Effector memory CD4-positive, alpha-beta T cell (primary cell): ENCODE measurements at regions not wholly inside any gene's neighbourhood (a gene's known extent, or its start where the extent isn't known, plus 50 kb on each side); places are given as distances from the start of the nearest gene placed in this dataset.
"Not testable (repeated sequence)": the region's sequence is repeated elsewhere in the genome, so short reads cannot be mapped to it uniquely, and the experiment has no call there.

Source experiments
- DNase-seq, 3 donors: peaks; one replicate each; pipeline ENCODE4 v3.0.0-alpha.2; 2020
- H3K27ac ChIP-seq: 2 replicates; pipeline ENCODE4 v1.7.0; 2013; ENCODE audit warnings: mild to moderate bottlenecking, low read length, moderate library complexity; ENCODE audit not compliant: insufficient read depth, poor library complexity, severe bottlenecking
- H3K27me3 ChIP-seq: replicated peaks from 2 replicates; pipeline ENCODE4 v1.7.0; 2013; ENCODE audit warnings: mild to moderate bottlenecking, low read length; ENCODE audit not compliant: insufficient read depth, control insufficient read depth, poor library complexity, severe bottlenecking
- H3K36me3 ChIP-seq: 2 replicates; pipeline ENCODE4 v1.7.0; 2013; ENCODE audit warnings: mild to moderate bottlenecking, low read length, moderate library complexity; ENCODE audit not compliant: control insufficient read depth, insufficient read depth
- H3K4me1 ChIP-seq: 2 replicates; pipeline ENCODE4 v1.7.0; 2013; ENCODE audit warnings: low read length, mild to moderate bottlenecking; ENCODE audit not compliant: control insufficient read depth, insufficient read depth, poor library complexity, severe bottlenecking
- H3K4me3 ChIP-seq: 2 replicates; pipeline ENCODE4 v1.7.0; 2013; ENCODE audit warnings: low read length, low read depth, mild to moderate bottlenecking; ENCODE audit not compliant: insufficient read depth, poor library complexity, severe bottlenecking
- H3K9me3 ChIP-seq: 2 replicates; pipeline ENCODE4 v1.7.0; 2013; ENCODE audit warnings: mild to moderate bottlenecking, low read length, moderate library complexity; ENCODE audit not compliant: control insufficient read depth

DNA sequence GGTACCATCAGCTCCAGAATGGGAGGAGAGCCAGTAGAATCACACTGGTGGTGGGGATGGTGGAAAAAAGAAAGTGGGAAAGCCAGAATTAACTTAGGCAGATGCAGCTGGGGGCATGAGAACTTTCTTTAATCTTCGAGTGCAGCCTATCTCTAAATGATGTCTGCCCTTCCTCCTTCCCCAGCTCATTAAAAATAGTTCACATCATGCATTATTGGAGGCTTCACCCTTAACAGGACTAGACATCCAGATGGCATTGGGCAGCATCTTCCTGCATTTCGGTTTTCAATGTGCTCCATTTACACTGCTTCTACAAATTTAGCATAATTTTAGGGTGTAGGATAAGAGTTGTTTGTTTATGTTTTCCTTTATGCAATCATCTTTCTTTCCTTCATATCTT, 272.8 kb downstream of the COG6 start:
- no peaks in the 10 kb centered on the region for H3K9me3 ChIP-seq
- H3K27me3 ChIP-seq = no peaks in the 10 kb centered on the region
- H3K27ac ChIP-seq = no peak overlapping the region
- no peak for DNase-seq
- H3K4me3 ChIP-seq = no peak overlapping the region
- no peaks in the 10 kb centered on the region for H3K4me1 ChIP-seq
- H3K36me3 ChIP-seq = no peaks in the 10 kb centered on the region

GRCh38 chr13:39929583-39929982, 274.1 kb downstream of the COG6 start:
- H3K27ac ChIP-seq = no peak overlapping the region
- no peak for DNase-seq
- no peaks in the 10 kb centered on the region for H3K27me3 ChIP-seq
- H3K36me3 ChIP-seq = no peaks in the 10 kb centered on the region
- no peak overlapping the region for H3K4me3 ChIP-seq
- H3K4me1 ChIP-seq = no peaks in the 10 kb centered on the region
- no peaks in the 10 kb centered on the region for H3K9me3 ChIP-seq

DNA sequence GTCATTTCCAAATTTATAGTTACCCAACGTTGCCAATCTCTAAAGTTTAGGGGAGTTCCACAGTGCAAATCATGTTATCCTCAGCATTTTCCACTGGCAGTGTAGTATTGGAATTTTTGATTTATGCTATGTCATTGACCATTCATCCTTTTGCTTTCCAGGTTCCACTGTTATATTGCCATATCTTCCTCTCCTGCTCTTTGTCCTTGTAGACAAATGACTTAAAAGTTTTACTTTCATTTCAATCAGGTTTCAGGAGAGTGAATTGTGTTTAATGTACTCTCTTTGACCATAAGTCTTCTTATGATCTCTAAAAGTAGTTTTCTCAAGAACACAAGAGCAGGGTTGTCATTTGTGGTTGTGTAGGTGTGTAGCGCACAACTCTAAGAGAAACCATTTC, 274.6 kb downstream of the COG6 start:
- no peak overlapping the region for H3K4me3 ChIP-seq
- no peaks in the 10 kb centered on the region for H3K4me1 ChIP-seq
- H3K9me3 ChIP-seq = no peaks in the 10 kb centered on the region
- no peak overlapping the region for H3K27ac ChIP-seq
- no peaks in the 10 kb centered on the region for H3K36me3 ChIP-seq
- H3K27me3 ChIP-seq = no peaks in the 10 kb centered on the region
- no peak for DNase-seq

DNA sequence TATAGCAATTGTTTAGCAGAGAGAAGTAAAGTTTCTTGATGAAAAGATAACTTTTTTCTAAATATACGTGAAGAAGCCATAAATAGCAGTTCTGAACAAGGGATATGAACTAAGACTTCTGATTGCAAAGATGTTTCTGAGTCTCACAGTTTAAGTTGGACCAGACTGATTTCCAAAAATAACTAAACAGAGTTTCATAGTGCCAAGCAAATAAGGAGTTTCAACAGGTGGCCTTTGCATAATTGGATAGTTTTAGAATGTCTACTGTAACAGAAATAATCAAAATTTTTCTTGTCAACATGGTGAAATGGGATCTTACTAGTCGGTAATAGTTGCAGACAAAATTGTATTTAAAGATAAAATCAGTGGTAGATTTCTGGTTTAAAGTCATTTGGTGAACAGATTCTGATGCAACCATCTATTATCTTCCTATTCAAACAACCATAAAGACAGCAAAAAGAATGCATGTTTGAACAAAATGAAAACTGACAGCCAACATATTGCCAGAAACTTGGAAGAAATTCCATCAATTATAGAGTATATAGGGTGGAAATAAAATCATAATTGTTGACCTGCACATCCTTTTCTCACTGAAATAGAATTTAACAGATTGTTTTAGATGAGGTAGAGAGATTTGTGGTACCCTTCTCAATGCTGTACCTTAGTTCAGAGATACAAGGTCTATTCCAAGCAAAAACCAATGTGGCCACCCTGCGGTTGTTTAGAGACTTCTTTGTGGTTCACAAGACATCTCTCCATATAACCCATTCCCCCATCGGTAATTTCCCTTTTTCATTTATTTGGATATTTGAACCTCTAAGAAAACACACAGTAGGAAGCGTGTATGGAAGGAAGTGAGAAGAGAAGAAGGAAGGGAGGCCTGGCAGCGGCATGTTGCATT, 275.3 kb downstream of the COG6 start:
- Histone ChIP-seq H3K27ac (no peak overlapping the region), H3K9me3 (no peaks in the 10 kb centered on the region), H3K27me3 (no peaks in the 10 kb centered on the region), H3K4me1 (no peaks in the 10 kb centered on the region), H3K36me3 (no peaks in the 10 kb centered on the region), H3K4me3 (no peak overlapping the region)
- no peak for DNase-seq

GRCh38 chr13:39931505-39931904, 276.0 kb downstream of the COG6 start:
- no peaks in the 10 kb centered on the region for H3K27me3 ChIP-seq
- DNase-seq = no peak
- H3K4me3 ChIP-seq = no peak overlapping the region
- H3K9me3 ChIP-seq = no peaks in the 10 kb centered on the region
- H3K27ac ChIP-seq = no peak overlapping the region
- H3K36me3 ChIP-seq = no peaks in the 10 kb centered on the region
- no peaks in the 10 kb centered on the region for H3K4me1 ChIP-seq

DNA sequence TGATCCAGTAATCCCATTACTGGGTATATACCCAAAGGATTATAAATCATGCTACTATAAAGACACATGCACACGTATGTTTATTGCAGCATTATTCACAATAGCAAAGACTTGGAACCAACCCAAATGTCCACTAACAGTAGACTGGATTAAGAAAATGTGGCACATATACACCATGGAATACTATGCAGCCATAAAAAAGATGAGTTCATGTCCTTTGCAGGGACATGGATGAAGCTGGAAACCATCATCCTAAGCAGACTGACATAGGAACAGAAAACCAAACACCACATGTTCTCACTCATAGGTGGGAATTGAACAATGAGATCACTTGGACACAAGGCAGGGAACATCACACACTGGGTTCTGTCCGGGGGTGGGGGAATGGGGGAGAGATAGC, 277.1 kb downstream of the COG6 start:
- not testable (repeated sequence) for H3K27me3 ChIP-seq, H3K9me3 ChIP-seq, H3K4me3 ChIP-seq, DNase-seq, H3K4me1 ChIP-seq, H3K36me3 ChIP-seq, H3K27ac ChIP-seq

DNA sequence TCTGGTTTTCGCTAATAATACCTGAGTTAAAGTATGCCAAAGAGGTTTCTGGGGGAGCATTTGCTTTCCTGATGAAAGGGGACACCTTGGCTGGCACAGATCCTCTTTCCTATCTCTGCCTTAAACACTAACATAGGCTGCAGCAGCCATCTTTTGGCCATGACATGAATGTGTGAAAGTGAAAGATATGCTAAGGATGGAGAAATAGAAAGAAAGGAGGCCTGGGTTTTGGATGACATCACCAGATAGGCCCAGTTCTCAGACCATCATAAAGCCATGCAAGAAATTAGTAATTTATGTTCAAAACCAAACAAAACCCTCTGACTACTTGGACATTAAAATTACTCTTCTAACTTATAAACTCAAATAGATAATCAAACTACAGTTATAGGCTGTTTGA, 279.7 kb downstream of the COG6 start:
- Histone ChIP-seq H3K36me3 (no peaks in the 10 kb centered on the region), H3K27ac (no peak overlapping the region), H3K9me3 (no peaks in the 10 kb centered on the region), H3K4me1 (no peaks in the 10 kb centered on the region), H3K27me3 (no peaks in the 10 kb centered on the region), H3K4me3 (no peak overlapping the region)
- DNase-seq = no peak

DNA sequence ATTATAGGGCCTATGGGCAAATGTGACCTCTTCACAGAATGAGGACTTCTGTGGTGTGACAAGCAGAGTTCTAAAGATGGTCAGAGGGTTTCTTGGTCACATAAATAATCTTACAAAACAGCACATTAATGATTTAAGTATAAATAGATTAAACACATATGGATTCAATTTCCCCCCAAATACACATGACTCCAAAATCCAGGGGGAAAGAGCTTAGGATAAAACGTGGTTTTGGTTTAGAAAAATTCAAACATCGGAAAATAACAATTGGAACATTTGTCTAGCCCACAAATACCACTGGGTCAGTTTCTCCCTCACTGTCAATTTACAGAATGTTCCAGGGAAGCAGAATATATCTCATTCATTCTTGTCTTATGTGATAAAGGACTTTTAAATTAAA, 283.1 kb downstream of the COG6 start:
- Histone ChIP-seq H3K27ac (no peak overlapping the region), H3K4me3 (no peak overlapping the region), H3K27me3 (no peaks in the 10 kb centered on the region), H3K36me3 (no peaks in the 10 kb centered on the region), H3K9me3 (no peaks in the 10 kb centered on the region), H3K4me1 (no peaks in the 10 kb centered on the region)
- no peak for DNase-seq

GRCh38 chr13:39941236-39941635, 285.8 kb downstream of the COG6 start:
- no peak overlapping the region for H3K4me3 ChIP-seq
- no peak overlapping the region for H3K27ac ChIP-seq
- H3K27me3 ChIP-seq = no peaks in the 10 kb centered on the region
- no peaks in the 10 kb centered on the region for H3K36me3 ChIP-seq
- no peak for DNase-seq
- no peaks in the 10 kb centered on the region for H3K9me3 ChIP-seq
- H3K4me1 ChIP-seq = no peaks in the 10 kb centered on the region

DNA sequence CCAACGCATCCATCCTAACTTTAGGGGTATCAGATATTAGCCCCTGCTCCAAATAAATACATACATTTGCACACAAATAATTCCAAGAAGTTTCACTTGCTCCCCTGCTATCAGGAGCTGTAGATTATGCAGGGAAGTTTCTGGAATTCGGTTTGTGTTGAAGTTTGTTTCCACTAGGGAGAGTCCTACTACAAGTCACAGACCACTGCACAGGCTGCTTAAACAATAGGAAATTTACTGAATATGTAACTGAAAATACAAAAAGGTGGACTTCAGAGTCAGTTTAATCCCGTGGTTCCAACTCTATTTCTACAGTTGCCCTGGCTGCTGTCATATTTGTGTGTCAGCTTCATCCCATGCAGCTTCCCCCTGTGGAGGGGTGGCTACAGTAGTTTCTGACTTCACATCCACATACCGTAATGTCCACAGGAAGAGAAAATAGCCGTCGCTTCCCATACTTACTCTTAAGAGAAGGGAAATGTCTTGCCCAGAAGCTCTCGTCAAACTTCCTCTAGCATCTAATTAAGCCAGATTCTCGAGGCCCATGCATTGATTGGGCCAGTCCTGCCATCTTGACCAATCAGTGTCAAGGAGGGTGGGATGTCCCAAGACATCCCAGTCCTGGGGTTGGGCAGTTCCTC, 286.6 kb downstream of the COG6 start:
- H3K4me1 ChIP-seq = no peaks in the 10 kb centered on the region
- DNase-seq = no peak
- H3K27ac ChIP-seq = no peak overlapping the region
- no peak overlapping the region for H3K4me3 ChIP-seq
- no peaks in the 10 kb centered on the region for H3K9me3 ChIP-seq
- H3K36me3 ChIP-seq = no peaks in the 10 kb centered on the region
- no peaks in the 10 kb centered on the region for H3K27me3 ChIP-seq
